HG03103 (cell line): ENCODE measurements at regions not wholly inside any gene's neighbourhood (a gene's known extent, or its start where the extent isn't known, plus 50 kb on each side); places are given as distances from the start of the nearest gene placed in this dataset.
"Not testable (repeated sequence)": the region's sequence is repeated elsewhere in the genome, so short reads cannot be mapped to it uniquely, and the experiment has no call there.

Experiments used
- ATAC-seq: cut with Tn5 transposase; IDR thresholded peaks from one replicate; pipeline ENCODE4 v1.9.1; 2021; ENCODE audit warnings: low read depth; ENCODE audit not compliant: unreplicated experiment

GRCh38 chrX:42832764-42833549 is 55.0 kb upstream of the PPP1R2C start:
- no peak for ATAC-seq

- ATAC-seq = not testable (repeated sequence)
Observed at GRCh38 chrX:42833550-42833940, 55.6 kb upstream of the PPP1R2C start.

- ATAC-seq = no peak
Observed at GRCh38 chrX:42837101-42837726, 59.3 kb upstream of the PPP1R2C start.

- ATAC-seq = no peak
Observed at GRCh38 chrX:42837747-42838146, 59.8 kb upstream of the PPP1R2C start.

GRCh38 chrX:42839632-42840031 is 61.7 kb upstream of the PPP1R2C start:
- ATAC-seq = no peak

- no peak for ATAC-seq
Observed at GRCh38 chrX:42846741-42847140, 68.8 kb upstream of the PPP1R2C start.

GRCh38 chrX:42855259-42855658 is 77.3 kb upstream of the PPP1R2C start:
- no peak for ATAC-seq

- ATAC-seq = no peak
Observed at GRCh38 chrX:42857766-42858165, 79.8 kb upstream of the PPP1R2C start.

GRCh38 chrX:42869011-42869410 is 91.0 kb upstream of the PPP1R2C start:
- no peak for ATAC-seq

GRCh38 chrX:42869659-42870476 is 91.9 kb upstream of the PPP1R2C start:
- peak; percentile 90 for ATAC-seq

- ATAC-seq = no peak
Observed at GRCh38 chrX:42886519-42886918, 108.6 kb upstream of the PPP1R2C start.

GRCh38 chrX:42900947-42901346 is 123.0 kb upstream of the PPP1R2C start:
- no peak for ATAC-seq

- no peak for ATAC-seq
Observed at GRCh38 chrX:42902513-42902912, 124.5 kb upstream of the PPP1R2C start.

- no peak for ATAC-seq
Observed at GRCh38 chrX:42920752-42921151, 142.8 kb upstream of the PPP1R2C start.

GRCh38 chrX:42930071-42930470 is 152.1 kb upstream of the PPP1R2C start:
- no peak for ATAC-seq

- ATAC-seq = no peak
Observed at GRCh38 chrX:42930951-42931350, 153.0 kb upstream of the PPP1R2C start.

GRCh38 chrX:42933187-42933586 is 155.2 kb upstream of the PPP1R2C start:
- ATAC-seq = no peak

- ATAC-seq = peak; percentile 89
Observed at GRCh38 chrX:42934020-42934726, 156.2 kb upstream of the PPP1R2C start.

GRCh38 chrX:42941671-42942070 is 163.7 kb upstream of the PPP1R2C start:
- ATAC-seq = no peak

- ATAC-seq = peak; percentile 65
Observed at GRCh38 chrX:42943051-42943974, 165.3 kb upstream of the PPP1R2C start.
